HEK293 (cell line): ENCODE measurements at regions not wholly inside any gene's neighbourhood (a gene's known extent, or its start where the extent isn't known, plus 50 kb on each side); places are given as distances from the start of the nearest gene placed in this dataset.

ENCODE experiments used
- ATF2 ChIP-seq: fragments of 450-650 bp; formaldehyde crosslinking; IDR thresholded peaks from 2 replicates; pipeline ENCODE4 v1.5.1; 2016; ENCODE audit warnings: missing biosample characterization, missing genetic modification characterization, low read depth
- GLI4 ChIP-seq: fragments of 450-650 bp; formaldehyde crosslinking; IDR thresholded peaks from 2 replicates; pipeline ENCODE4 v1.5.1; 2016; ENCODE audit warnings: missing biosample characterization, missing genetic modification characterization
- PRDM10 ChIP-seq: fragments of 450-650 bp; formaldehyde crosslinking; IDR thresholded peaks from 2 replicates; pipeline ENCODE4 v1.5.1; 2016; ENCODE audit warnings: missing biosample characterization, missing genetic modification characterization
- ZBTB21 ChIP-seq: fragments of 450-650 bp; formaldehyde crosslinking; IDR thresholded peaks from 2 replicates; pipeline ENCODE4 v1.5.1; 2017; ENCODE audit warnings: missing biosample characterization, missing genetic modification characterization
- ZBTB8A ChIP-seq: fragments of 450-650 bp; formaldehyde crosslinking; IDR thresholded peaks from 2 replicates; pipeline ENCODE4 v1.5.1; 2016; ENCODE audit warnings: missing biosample characterization, missing genetic modification characterization
- ZNF138 ChIP-seq: fragments of 450-650 bp; formaldehyde crosslinking; IDR thresholded peaks from 2 replicates; pipeline ENCODE4 v1.5.1; 2016; ENCODE audit warnings: missing biosample characterization, missing genetic modification characterization, borderline replicate concordance
- ZNF175 ChIP-seq: fragments of 450-650 bp; formaldehyde crosslinking; IDR thresholded peaks from 2 replicates; pipeline ENCODE4 v1.5.1; 2016; ENCODE audit warnings: missing biosample characterization, missing genetic modification characterization
- ZNF677 ChIP-seq: fragments of 450-650 bp; IDR thresholded peaks from 2 replicates; pipeline ENCODE4 v1.5.0; 2018; ENCODE audit warnings: missing biosample characterization, mild to moderate bottlenecking, missing genetic modification characterization, moderate library complexity
- TF ChIP-seq, protein P1 (sequence below): fragments of 450-650 bp; formaldehyde crosslinking; optimal IDR thresholded peaks from 2 replicates; pipeline ENCODE3; 2016; ENCODE audit warnings: missing biosample characterization, mild to moderate bottlenecking, missing genetic modification characterization
- TF ChIP-seq, protein P2 (sequence below): fragments of 450-650 bp; formaldehyde crosslinking; IDR thresholded peaks from 2 replicates; pipeline ENCODE4 v1.5.1; 2016; ENCODE audit warnings: missing biosample characterization, missing genetic modification characterization

GRCh38 chr4:141347684-141348083 lies 127.0 kb downstream of the ZNF330 start:
- TF ChIP-seq ZNF175 (tag by site-specific recombination) (no peak), PRDM10 (tag by site-specific recombination) (no peak), GLI4 (tag by site-specific recombination) (no peak), ATF2 (no peak), ZNF677 (tag by site-specific recombination) (no peak), ZBTB21 (tag by site-specific recombination) (no peak), ZBTB8A (tag by site-specific recombination) (no peak), ZNF138 (no peak)
- TF ChIP-seq, protein P1, sequence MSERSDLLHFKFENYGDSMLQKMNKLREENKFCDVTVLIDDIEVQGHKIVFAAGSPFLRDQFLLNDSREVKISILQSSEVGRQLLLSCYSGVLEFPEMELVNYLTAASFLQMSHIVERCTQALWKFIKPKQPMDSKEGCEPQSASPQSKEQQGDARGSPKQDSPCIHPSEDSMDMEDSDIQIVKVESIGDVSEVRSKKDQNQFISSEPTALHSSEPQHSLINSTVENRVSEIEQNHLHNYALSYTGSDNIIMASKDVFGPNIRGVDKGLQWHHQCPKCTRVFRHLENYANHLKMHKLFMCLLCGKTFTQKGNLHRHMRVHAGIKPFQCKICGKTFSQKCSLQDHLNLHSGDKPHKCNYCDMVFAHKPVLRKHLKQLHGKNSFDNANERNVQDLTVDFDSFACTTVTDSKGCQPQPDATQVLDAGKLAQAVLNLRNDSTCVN (tag by site-specific recombination), result no peak
- TF ChIP-seq, protein P2, sequence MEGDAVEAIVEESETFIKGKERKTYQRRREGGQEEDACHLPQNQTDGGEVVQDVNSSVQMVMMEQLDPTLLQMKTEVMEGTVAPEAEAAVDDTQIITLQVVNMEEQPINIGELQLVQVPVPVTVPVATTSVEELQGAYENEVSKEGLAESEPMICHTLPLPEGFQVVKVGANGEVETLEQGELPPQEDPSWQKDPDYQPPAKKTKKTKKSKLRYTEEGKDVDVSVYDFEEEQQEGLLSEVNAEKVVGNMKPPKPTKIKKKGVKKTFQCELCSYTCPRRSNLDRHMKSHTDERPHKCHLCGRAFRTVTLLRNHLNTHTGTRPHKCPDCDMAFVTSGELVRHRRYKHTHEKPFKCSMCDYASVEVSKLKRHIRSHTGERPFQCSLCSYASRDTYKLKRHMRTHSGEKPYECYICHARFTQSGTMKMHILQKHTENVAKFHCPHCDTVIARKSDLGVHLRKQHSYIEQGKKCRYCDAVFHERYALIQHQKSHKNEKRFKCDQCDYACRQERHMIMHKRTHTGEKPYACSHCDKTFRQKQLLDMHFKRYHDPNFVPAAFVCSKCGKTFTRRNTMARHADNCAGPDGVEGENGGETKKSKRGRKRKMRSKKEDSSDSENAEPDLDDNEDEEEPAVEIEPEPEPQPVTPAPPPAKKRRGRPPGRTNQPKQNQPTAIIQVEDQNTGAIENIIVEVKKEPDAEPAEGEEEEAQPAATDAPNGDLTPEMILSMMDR (tag by site-specific recombination), result no peak
